ENCODE measurements at regions not wholly inside any gene's neighbourhood (a gene's known extent, or its start where the extent isn't known, plus 50 kb on each side); places are given as distances from the start of the nearest gene placed in this dataset.

- Mint-ChIP-seq H3K4me1 (ENCODE audit: low read depth in 2 of 2) (no peaks in the 10 kb centered on the region), H3K36me3 (no peaks in the 10 kb centered on the region)
- no peak for DNase-seq (ENCODE audit: low spot score)
These were observed 338.5 kb downstream of the AKAIN1 start for GRCh38 chr18:4858379-4859127.

DNA sequence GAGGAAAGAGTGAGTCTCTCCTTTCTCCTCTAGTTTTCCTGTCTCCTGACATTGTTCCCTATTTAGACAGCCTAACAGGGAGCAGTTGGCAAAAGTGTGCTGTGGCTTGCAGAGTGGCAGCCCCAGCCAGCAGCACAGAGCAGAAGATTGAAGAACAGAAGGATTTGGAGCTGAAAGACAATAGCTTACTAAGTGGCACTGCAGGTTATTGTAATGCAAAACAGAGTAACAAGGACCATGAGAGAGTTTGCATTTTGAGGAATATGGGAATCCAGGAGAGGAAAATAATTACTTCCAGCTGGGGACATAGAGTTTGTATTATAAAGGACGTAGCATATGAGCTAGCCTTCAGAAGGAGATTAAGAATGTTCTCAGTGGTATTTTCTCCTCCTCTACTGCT lies 342.4 kb downstream of the AKAIN1 start:
- H3K4me1 Mint-ChIP-seq (ENCODE audit: low read depth in 2 of 2): no peaks in the 10 kb centered on the region
- no peak overlapping the region for H3K4me3 Mint-ChIP-seq
- no peak overlapping the region for H3K27ac Mint-ChIP-seq
- no peak for DNase-seq (ENCODE audit: low spot score)
- H3K36me3 Mint-ChIP-seq: peaks cover 5% of the 10 kb centered on the region
- ATAC-seq: no peak
- H3K9me3 Mint-ChIP-seq: peaks cover 15% of the 10 kb centered on the region
- no peaks in the 10 kb centered on the region for H3K27me3 Mint-ChIP-seq

More at GRCh38 chr18:4858379-4859127, 338.5 kb downstream of the AKAIN1 start:
- no peak for ATAC-seq
- H3K27ac Mint-ChIP-seq: no peak overlapping the region
- no peaks in the 10 kb centered on the region for H3K27me3 Mint-ChIP-seq
- H3K9me3 Mint-ChIP-seq: peaks cover 14% of the 10 kb centered on the region
- no peak overlapping the region for H3K4me3 Mint-ChIP-seq

- no peak for ATAC-seq
- no peak overlapping the region for H3K4me3 Mint-ChIP-seq
- peaks cover 18% of the 10 kb centered on the region for H3K9me3 Mint-ChIP-seq
- no peak for DNase-seq (ENCODE audit: low spot score)
- H3K4me1 Mint-ChIP-seq (ENCODE audit: low read depth in 2 of 2): no peaks in the 10 kb centered on the region
- H3K27me3 Mint-ChIP-seq: no peaks in the 10 kb centered on the region
- H3K27ac Mint-ChIP-seq: no peak overlapping the region
- H3K36me3 Mint-ChIP-seq: peaks cover 9% of the 10 kb centered on the region
These were observed 345.6 kb downstream of the AKAIN1 start for GRCh38 chr18:4851301-4851976.

DNA sequence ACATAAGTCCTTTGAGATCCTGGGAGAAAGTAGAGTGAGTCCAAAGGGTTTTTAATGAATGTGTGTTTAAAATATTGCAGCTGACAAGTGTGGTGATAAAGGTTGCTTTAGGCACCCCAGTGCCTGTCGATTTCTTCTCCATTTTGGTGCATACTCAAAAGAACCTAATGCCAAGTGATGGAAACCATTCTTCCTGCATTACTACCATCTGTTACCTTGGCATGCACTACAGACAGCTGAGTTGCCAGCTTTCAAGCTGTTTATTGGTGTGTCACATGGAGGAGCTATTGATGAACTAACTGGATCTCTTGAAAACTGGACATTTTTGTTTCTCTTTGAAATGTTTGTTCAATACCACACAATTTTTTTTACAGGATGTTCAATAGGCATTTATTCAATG lies 350.0 kb downstream of the AKAIN1 start:
- Mint-ChIP-seq H3K9me3 (peaks cover 23% of the 10 kb centered on the region), H3K4me1 (ENCODE audit: low read depth in 2 of 2) (no peaks in the 10 kb centered on the region), H3K27ac (no peak overlapping the region), H3K27me3 (no peaks in the 10 kb centered on the region), H3K36me3 (peaks cover 8% of the 10 kb centered on the region), H3K4me3 (no peak overlapping the region)
- ATAC-seq (no peak), DNase-seq (ENCODE audit: low spot score) (no peak)

GRCh38 chr18:4844320-4844719 lies 352.7 kb downstream of the AKAIN1 start:
- Mint-ChIP-seq H3K4me1 (ENCODE audit: low read depth in 2 of 2) (no peaks in the 10 kb centered on the region), H3K27me3 (no peaks in the 10 kb centered on the region), H3K27ac (no peak overlapping the region), H3K9me3 (peaks cover 15% of the 10 kb centered on the region), H3K4me3 (no peak overlapping the region), H3K36me3 (peaks cover 8% of the 10 kb centered on the region)
- DNase-seq (ENCODE audit: low spot score) (no peak), ATAC-seq (no peak)

DNA sequence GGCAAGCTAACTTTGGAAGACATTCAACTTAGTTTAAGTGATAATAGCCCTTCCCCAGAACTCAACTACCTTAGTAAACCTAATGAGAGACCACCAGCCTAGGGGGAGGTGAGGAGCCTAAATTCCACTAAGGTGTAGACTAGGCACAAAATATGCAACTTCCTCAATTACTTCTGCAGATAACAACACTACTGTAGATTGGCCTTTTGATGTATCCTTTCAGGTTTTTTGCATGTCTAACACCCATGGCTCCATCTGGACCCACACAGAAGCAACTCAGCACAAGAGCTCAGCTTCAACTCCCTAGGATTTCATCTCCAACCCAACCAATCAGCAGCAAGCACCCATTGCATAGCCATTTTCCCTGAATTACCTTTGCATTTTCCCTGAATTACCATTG lies 353.3 kb downstream of the AKAIN1 start:
- Mint-ChIP-seq H3K27me3 (no peaks in the 10 kb centered on the region), H3K4me1 (ENCODE audit: low read depth in 2 of 2) (no peaks in the 10 kb centered on the region), H3K27ac (no peak overlapping the region), H3K36me3 (peaks cover 8% of the 10 kb centered on the region), H3K9me3 (peaks cover 15% of the 10 kb centered on the region), H3K4me3 (no peak overlapping the region)
- ATAC-seq: no peak
- no peak for DNase-seq (ENCODE audit: low spot score)

GRCh38 chr18:4842751-4843150 lies 354.3 kb downstream of the AKAIN1 start:
- no peak overlapping the region for H3K27ac Mint-ChIP-seq
- DNase-seq (ENCODE audit: low spot score) (no peak), ATAC-seq (no peak)
- H3K4me1 Mint-ChIP-seq (ENCODE audit: low read depth in 2 of 2): no peaks in the 10 kb centered on the region
- peaks cover 15% of the 10 kb centered on the region for H3K9me3 Mint-ChIP-seq
- H3K36me3 Mint-ChIP-seq: peaks cover 8% of the 10 kb centered on the region
- H3K27me3 Mint-ChIP-seq: no peaks in the 10 kb centered on the region
- no peak overlapping the region for H3K4me3 Mint-ChIP-seq

- H3K4me1 Mint-ChIP-seq (ENCODE audit: low read depth in 2 of 2): no peaks in the 10 kb centered on the region
- H3K4me3 Mint-ChIP-seq: no peak overlapping the region
- H3K36me3 Mint-ChIP-seq: peaks cover 5% of the 10 kb centered on the region
- no peak for DNase-seq (ENCODE audit: low spot score)
- no peak overlapping the region for H3K27ac Mint-ChIP-seq
- H3K27me3 Mint-ChIP-seq: no peaks in the 10 kb centered on the region
- H3K9me3 Mint-ChIP-seq: peaks cover 13% of the 10 kb centered on the region
- ATAC-seq: no peak
These were observed 354.8 kb downstream of the AKAIN1 start for GRCh38 chr18:4842287-4842686.

- peaks cover 5% of the 10 kb centered on the region for H3K9me3 Mint-ChIP-seq
- H3K4me3 Mint-ChIP-seq: no peak overlapping the region
- no peak for ATAC-seq
These were observed 357.4 kb downstream of the AKAIN1 start for GRCh38 chr18:4839639-4840038.

GRCh38 chr18:4836141-4836540 lies 360.9 kb downstream of the AKAIN1 start:
- DNase-seq (ENCODE audit: low spot score) (no peak), ATAC-seq (no peak)
- Mint-ChIP-seq H3K4me3 (no peak overlapping the region), H3K36me3 (no peaks in the 10 kb centered on the region), H3K27ac (no peak overlapping the region), H3K27me3 (no peaks in the 10 kb centered on the region), H3K9me3 (no peaks in the 10 kb centered on the region), H3K4me1 (ENCODE audit: low read depth in 2 of 2) (no peaks in the 10 kb centered on the region)

More at GRCh38 chr18:4839639-4840038, 357.4 kb downstream of the AKAIN1 start:
- Mint-ChIP-seq H3K36me3 (peaks cover 3% of the 10 kb centered on the region), H3K27ac (no peak overlapping the region), H3K27me3 (no peaks in the 10 kb centered on the region), H3K4me1 (ENCODE audit: low read depth in 2 of 2) (no peaks in the 10 kb centered on the region)
- no peak for DNase-seq (ENCODE audit: low spot score)

- ATAC-seq: no peak
- Mint-ChIP-seq H3K27me3 (no peaks in the 10 kb centered on the region), H3K36me3 (no peaks in the 10 kb centered on the region), H3K4me1 (ENCODE audit: low read depth in 2 of 2) (no peaks in the 10 kb centered on the region), H3K9me3 (peaks cover 1% of the 10 kb centered on the region), H3K27ac (no peak overlapping the region), H3K4me3 (no peak overlapping the region)
- DNase-seq (ENCODE audit: low spot score): no peak
These were observed 365.2 kb downstream of the AKAIN1 start for GRCh38 chr18:4831791-4832375.

- ATAC-seq (no peak), DNase-seq (ENCODE audit: low spot score) (no peak)
- H3K27ac Mint-ChIP-seq: no peak overlapping the region
- no peak overlapping the region for H3K4me3 Mint-ChIP-seq
- no peaks in the 10 kb centered on the region for H3K4me1 Mint-ChIP-seq (ENCODE audit: low read depth in 2 of 2)
- no peaks in the 10 kb centered on the region for H3K36me3 Mint-ChIP-seq
- H3K9me3 Mint-ChIP-seq: peaks cover 5% of the 10 kb centered on the region
- H3K27me3 Mint-ChIP-seq: no peaks in the 10 kb centered on the region
These were observed 365.9 kb downstream of the AKAIN1 start for GRCh38 chr18:4831127-4831526.

DNA sequence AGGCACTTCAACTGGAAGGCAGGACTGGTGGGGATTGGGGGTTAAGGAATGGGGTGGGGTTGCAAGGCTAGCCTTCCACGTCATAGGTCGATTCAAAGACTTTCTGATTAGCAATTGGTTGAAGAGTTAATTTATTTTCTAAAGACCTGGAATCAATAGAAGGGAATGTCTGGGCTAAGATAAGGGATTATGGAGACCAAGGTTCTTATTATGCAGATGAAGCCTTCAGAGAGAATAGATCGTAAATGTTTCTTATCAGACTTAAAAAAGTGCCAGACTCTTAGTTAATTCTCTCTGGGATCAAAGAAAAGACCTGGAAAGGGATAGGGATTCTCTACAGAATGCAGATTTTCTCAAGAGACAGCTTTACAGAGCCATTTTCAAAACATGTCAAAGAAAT lies 368.0 kb upstream of the DLGAP1 start:
- no peaks in the 10 kb centered on the region for H3K4me1 Mint-ChIP-seq (ENCODE audit: low read depth in 2 of 2)
- H3K27me3 Mint-ChIP-seq: no peaks in the 10 kb centered on the region
- H3K9me3 Mint-ChIP-seq: peaks cover 17% of the 10 kb centered on the region
- no peak overlapping the region for H3K27ac Mint-ChIP-seq
- H3K4me3 Mint-ChIP-seq: no peak overlapping the region
- no peak for DNase-seq (ENCODE audit: low spot score)
- ATAC-seq: no peak
- H3K36me3 Mint-ChIP-seq: peaks cover 6% of the 10 kb centered on the region

- no peak for ATAC-seq
- Mint-ChIP-seq H3K4me3 (no peak overlapping the region), H3K4me1 (ENCODE audit: low read depth in 2 of 2) (no peaks in the 10 kb centered on the region), H3K27ac (no peak overlapping the region), H3K9me3 (peaks cover 18% of the 10 kb centered on the region), H3K27me3 (no peaks in the 10 kb centered on the region), H3K36me3 (peaks cover 6% of the 10 kb centered on the region)
- DNase-seq (ENCODE audit: low spot score): no peak
These were observed 366.7 kb upstream of the DLGAP1 start for GRCh38 chr18:4821801-4822200.

Measured in natural killer cell treated with Interleukin-12 subunit alpha and Interleukin-12 subunit beta and Interleukin-15 and Interleukin-18, amount 100 ng/mL, for 72 hours (primary cell).